Calu3 (cell line): ENCODE measurements at regions not wholly inside any gene's neighbourhood (a gene's known extent, or its start where the extent isn't known, plus 50 kb on each side); places are given as distances from the start of the nearest gene placed in this dataset.
"Not testable (repeated sequence)": the region's sequence is repeated elsewhere in the genome, so short reads cannot be mapped to it uniquely, and the experiment has no call there.

Experiments used
- BruUV-seq: library from RNA; stranded (reverse); fragments of 400-500 nt; replicated peaks from 2 replicates; lab custom pipeline; 2021; lab: Mats Ljungman, UMichigan
- CTCF ChIA-PET: fragments of 300-600 bp; sonication (Branson Sonifier 250); formaldehyde crosslinking; loops from one replicate; lab custom pipeline; 2022; ENCODE audit warnings: antibody characterized with exemption; lab: Charles Lee
- DNase-seq: peaks from one replicate; pipeline ENCODE4 v3.0.0; 2022
- H3K27ac Mint-ChIP-seq: one replicate; pipeline ENCODE4 v1.8.0; 2022; ENCODE audit warnings: mixed read lengths; ENCODE audit not compliant: unreplicated experiment
- H3K27me3 Mint-ChIP-seq: one replicate; pipeline ENCODE4 v1.8.0; 2022; ENCODE audit warnings: mixed read lengths; ENCODE audit not compliant: unreplicated experiment
- H3K36me3 Mint-ChIP-seq: one replicate; pipeline ENCODE4 v1.8.0; 2022; ENCODE audit warnings: mild to moderate bottlenecking, moderate library complexity, mixed read lengths; ENCODE audit not compliant: insufficient read depth, unreplicated experiment
- H3K4me1 Mint-ChIP-seq: one replicate; pipeline ENCODE4 v1.8.0; 2022; ENCODE audit warnings: mild to moderate bottlenecking, low read depth, mixed read lengths; ENCODE audit not compliant: unreplicated experiment
- H3K4me3 Mint-ChIP-seq: one replicate; pipeline ENCODE4 v1.8.0; 2022; ENCODE audit warnings: mild to moderate bottlenecking, low read depth, moderate library complexity, mixed read lengths; ENCODE audit not compliant: unreplicated experiment
- H3K9me3 Mint-ChIP-seq: one replicate; pipeline ENCODE4 v1.8.0; 2022; ENCODE audit warnings: low read depth, mixed read lengths; ENCODE audit not compliant: unreplicated experiment
- intact Hi-C: fragments of 100-400 bp; cut with micrococcal nuclease; formaldehyde crosslinking; loops from one replicate; pipeline ENCODE4 v1.10.0; 2022; ENCODE audit not compliant: unreplicated experiment
- TF ChIP-seq, protein P1 (sequence below): fragments of 200-600 bp; IDR thresholded peaks from one replicate; pipeline ENCODE4 v1.8.0; 2022; ENCODE audit warnings: antibody characterized with exemption; ENCODE audit not compliant: unreplicated experiment

DNA sequence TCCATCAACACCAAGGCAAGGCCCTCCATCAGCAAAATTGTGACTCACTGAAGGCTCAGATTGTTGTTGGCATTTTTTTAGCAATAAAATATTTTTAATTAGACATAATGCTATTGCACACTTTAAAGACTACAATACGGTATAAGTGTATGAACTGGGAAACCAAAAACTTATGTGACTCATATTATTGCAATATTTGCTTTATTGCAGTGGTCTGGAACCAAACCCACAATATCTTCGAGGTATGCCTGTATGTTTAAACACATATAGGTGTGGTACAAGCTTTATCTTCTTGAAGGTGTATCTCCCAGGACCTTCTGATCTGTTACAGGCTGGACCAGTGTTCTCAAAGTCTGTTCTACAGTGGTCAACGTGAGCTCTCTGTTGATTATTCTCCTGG, 142.3 kb upstream of the FNDC3A start:
- Mint-ChIP-seq H3K36me3 (no peaks in the 10 kb centered on the region), H3K9me3 (no peaks in the 10 kb centered on the region), H3K27ac (no peak overlapping the region), H3K4me1 (peaks cover 10% of the 10 kb centered on the region), H3K27me3 (no peaks in the 10 kb centered on the region), H3K4me3 (no peak overlapping the region)
- DNase-seq, result no peak
- BruUV-seq, result no TSS peak
- CTCF ChIA-PET, result interaction anchor here (0.6 kb wide), 1 partner anchor 1036 kb away, joined by 3 read pairs; no protein-coding TSS in a partner anchor
- intact Hi-C loops, result no loop called here
- TF ChIP-seq, protein P1, sequence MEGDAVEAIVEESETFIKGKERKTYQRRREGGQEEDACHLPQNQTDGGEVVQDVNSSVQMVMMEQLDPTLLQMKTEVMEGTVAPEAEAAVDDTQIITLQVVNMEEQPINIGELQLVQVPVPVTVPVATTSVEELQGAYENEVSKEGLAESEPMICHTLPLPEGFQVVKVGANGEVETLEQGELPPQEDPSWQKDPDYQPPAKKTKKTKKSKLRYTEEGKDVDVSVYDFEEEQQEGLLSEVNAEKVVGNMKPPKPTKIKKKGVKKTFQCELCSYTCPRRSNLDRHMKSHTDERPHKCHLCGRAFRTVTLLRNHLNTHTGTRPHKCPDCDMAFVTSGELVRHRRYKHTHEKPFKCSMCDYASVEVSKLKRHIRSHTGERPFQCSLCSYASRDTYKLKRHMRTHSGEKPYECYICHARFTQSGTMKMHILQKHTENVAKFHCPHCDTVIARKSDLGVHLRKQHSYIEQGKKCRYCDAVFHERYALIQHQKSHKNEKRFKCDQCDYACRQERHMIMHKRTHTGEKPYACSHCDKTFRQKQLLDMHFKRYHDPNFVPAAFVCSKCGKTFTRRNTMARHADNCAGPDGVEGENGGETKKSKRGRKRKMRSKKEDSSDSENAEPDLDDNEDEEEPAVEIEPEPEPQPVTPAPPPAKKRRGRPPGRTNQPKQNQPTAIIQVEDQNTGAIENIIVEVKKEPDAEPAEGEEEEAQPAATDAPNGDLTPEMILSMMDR, result no peak

DNA sequence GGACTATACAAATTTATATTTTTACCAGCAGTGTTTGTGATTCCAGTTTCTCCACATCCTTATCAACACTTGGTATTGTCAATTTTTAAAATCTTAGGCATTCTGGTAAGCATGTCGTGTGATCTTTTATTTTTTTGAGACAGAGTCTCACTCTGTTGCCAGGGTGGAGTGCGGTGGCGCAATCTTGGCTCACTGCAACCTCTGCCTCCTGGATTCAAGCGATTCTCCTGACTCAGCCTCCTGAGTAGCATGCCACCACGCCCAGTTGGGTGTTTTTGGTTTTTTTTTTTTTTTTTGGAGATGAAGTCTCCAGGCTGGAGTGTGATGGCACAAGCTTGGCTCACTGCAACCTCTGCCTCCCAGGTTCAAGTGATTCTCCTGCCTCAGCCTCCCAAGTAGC, 140.4 kb upstream of the FNDC3A start:
- H3K4me3 Mint-ChIP-seq, intact Hi-C loops, H3K9me3 Mint-ChIP-seq, H3K27ac Mint-ChIP-seq, H3K27me3 Mint-ChIP-seq, DNase-seq, H3K4me1 Mint-ChIP-seq, BruUV-seq, CTCF ChIA-PET, H3K36me3 Mint-ChIP-seq: not testable (repeated sequence)

DNA sequence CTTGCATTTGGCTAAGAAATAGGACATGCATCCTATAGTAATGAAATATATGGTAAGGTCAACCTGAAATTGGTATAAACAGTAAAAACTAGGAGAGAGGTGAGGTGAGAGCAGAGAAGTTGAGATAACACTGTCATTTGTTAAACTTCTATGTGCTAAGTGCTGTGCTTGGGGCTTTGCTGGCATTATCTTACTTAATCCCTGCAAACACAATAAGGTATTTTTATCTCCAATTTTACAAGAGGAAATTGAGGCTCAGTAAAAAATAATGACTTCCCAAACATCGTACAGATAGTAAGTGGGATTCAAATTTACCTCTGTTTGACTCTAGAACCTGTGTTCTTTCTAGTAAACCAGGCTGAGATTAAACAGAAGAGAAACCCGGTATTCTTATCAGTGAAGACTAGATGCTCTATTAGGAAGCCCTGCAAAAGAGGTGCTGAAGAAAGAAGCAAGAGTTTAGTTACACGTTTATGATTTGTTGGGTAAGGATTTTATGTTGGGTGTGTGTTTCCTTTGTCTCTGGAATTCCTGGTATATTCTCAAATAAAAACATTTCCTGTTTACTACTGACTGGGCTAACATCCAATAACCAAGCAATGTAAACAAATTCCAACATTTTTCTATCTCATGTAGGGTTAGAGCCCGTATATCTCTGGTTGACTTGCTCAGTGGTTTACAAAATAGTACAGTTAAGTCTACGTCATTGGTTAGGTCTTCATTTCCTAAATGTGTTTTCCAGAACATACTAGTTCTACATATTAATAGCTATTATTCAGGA, 137.3 kb upstream of the FNDC3A start:
- TF ChIP-seq, protein P1, result no peak
- Mint-ChIP-seq H3K27ac (no peak overlapping the region), H3K9me3 (no peaks in the 10 kb centered on the region), H3K4me3 (no peak overlapping the region), H3K27me3 (no peaks in the 10 kb centered on the region), H3K36me3 (no peaks in the 10 kb centered on the region), H3K4me1 (no peaks in the 10 kb centered on the region)
- DNase-seq, result no peak
- CTCF ChIA-PET, result no interaction called here
- BruUV-seq, result no TSS peak
- intact Hi-C loops, result no loop called here

DNA sequence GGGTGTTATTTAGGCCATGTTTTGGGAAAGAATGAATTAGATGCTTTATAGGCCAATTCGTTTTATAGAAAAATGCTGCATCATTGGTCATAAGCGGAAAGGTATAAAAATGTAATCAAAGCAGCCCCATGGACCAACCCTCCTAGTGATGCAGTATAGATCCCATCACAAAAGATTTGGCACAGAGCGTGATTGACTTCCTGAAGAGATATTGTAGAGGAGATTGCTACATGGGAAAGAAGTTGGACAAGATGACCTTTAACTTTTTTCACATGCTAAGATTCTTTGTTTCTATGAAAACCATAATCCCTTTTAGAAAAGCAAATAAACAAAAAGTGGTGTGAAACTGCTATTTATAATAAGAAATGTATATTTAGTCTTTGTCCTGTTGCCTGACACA, 136.5 kb upstream of the FNDC3A start:
- intact Hi-C loops, result no loop called here
- no peak overlapping the region for H3K4me3 Mint-ChIP-seq
- TF ChIP-seq, protein P1, result no peak
- CTCF ChIA-PET, result no interaction called here
- no peaks in the 10 kb centered on the region for H3K4me1 Mint-ChIP-seq
- no peaks in the 10 kb centered on the region for H3K9me3 Mint-ChIP-seq
- no peak for DNase-seq
- no peak overlapping the region for H3K27ac Mint-ChIP-seq
- H3K36me3 Mint-ChIP-seq, result no peaks in the 10 kb centered on the region
- BruUV-seq, result no TSS peak
- H3K27me3 Mint-ChIP-seq, result no peaks in the 10 kb centered on the region

DNA sequence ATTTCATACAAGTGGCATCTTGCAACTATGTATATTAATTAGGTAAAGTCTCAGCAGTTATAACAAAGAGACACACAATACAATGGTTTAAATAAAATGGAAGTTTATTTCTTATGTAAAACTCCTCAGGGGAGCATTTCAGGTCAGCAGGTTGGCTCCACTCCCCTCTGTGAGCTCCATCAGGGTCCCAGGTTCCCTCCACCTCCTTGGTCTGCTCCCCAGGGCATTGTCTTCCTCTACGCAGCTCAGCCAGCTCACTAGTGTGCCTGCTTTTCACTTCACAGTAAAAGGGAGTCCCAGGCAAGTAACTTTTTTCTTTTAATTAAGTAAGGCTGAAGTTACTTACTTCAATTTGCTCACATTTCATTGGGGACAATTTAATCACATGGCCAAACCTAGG, 135.3 kb upstream of the FNDC3A start:
- Mint-ChIP-seq H3K9me3 (no peaks in the 10 kb centered on the region), H3K4me3 (no peak overlapping the region), H3K4me1 (no peaks in the 10 kb centered on the region), H3K27ac (no peak overlapping the region), H3K36me3 (no peaks in the 10 kb centered on the region), H3K27me3 (no peaks in the 10 kb centered on the region)
- intact Hi-C loops, result no loop called here
- CTCF ChIA-PET, result no interaction called here
- TF ChIP-seq, protein P1, result no peak
- no TSS peak for BruUV-seq
- no peak for DNase-seq
